K562 (cell line): ENCODE measurements at regions not wholly inside any gene's neighbourhood (a gene's known extent, or its start where the extent isn't known, plus 50 kb on each side); places are given as distances from the start of the nearest gene placed in this dataset.

Source experiments
- ATAC-seq: fragments of 200-7000 bp; cut with Tn5 transposase; 3 replicates; pipeline ENCODE4 v1.9.1; 2020; ENCODE audit warnings: moderate library complexity
- BruUV-seq: library from RNA; stranded (reverse); fragments of 400-500 nt; replicated peaks from 2 replicates; lab custom pipeline; 2021; lab: Mats Ljungman, UMichigan
- CTCF ChIA-PET: fragments of 300-600 bp; formaldehyde crosslinking; extraction: SDS; loops from one replicate; lab custom pipeline; 2021; ENCODE audit warnings: low intra/inter-chr PET ratio; lab: Yijun Ruan, JAX
- POLR2A ChIA-PET: fragments of 300-600, 350-650 bp; sonication (Branson Sonifier 250); formaldehyde crosslinking; extraction: SDS; loops from one replicate; lab custom pipeline; 2021; ENCODE audit warnings: antibody characterized with exemption, inconsistent platforms; lab: Yijun Ruan, JAX
- DNase-seq, 4 experiments: peaks; one replicate each; pipeline versions ENCODE4 v3.0.0 to v3.0.0-alpha.2; 2011 to 2018; ENCODE audit warnings: low spot score in 3 of 4, mixed read lengths in 3 of 4; ENCODE audit errors: extremely low read depth in 1 of 4
- FAIRE-seq: peaks from 2 replicates; lab custom pipeline; 2011; peaks lifted over from hg19 to GRCh38; lab: Jason Lieb, UNC
- H2AFZ ChIP-seq: 2 replicates; pipeline ENCODE4 v1.6.0; 2011; ENCODE audit warnings: low read depth, low read length, control low read depth, inconsistent platforms
- H3K27ac ChIP-seq: fragments of 200-600 bp; 3 replicates; pipeline ENCODE4 v1.8.0; 2011; ENCODE audit warnings: low read depth, mild to moderate bottlenecking, control low read depth, inconsistent platforms, low read length, moderate library complexity, mixed read lengths; ENCODE audit errors: extremely low read depth
- H3K27me3 ChIP-seq, 2 experiments: fragments of 300-600 bp in 1 of 2; 2 replicates in 1 of 2; 3 replicates in 1 of 2; pipeline versions ENCODE4 v1.6.0 to v1.8.0; 2011; ENCODE audit warnings: inconsistent platforms in 2 of 2, low read length in 2 of 2, mild to moderate bottlenecking in 1 of 2, mixed read lengths in 1 of 2, moderate library complexity in 1 of 2; ENCODE audit not compliant: control insufficient read depth in 2 of 2, insufficient read depth in 2 of 2
- H3K36me3 ChIP-seq: fragments of 300-600 bp; 3 replicates; pipeline ENCODE4 v1.8.0; 2011; ENCODE audit warnings: mild to moderate bottlenecking, low read length, inconsistent platforms; ENCODE audit not compliant: control insufficient read depth, insufficient read depth
- H3K4me1 ChIP-seq, 2 experiments: fragments of 200-600 bp in 1 of 2; replicated peaks in 1 of 2; 2 replicates in 1 of 2; 3 replicates in 1 of 2; pipeline versions ENCODE4 v1.5.1 to v1.8.0; 2011; ENCODE audit warnings: inconsistent platforms in 2 of 2, low read length in 2 of 2, mild to moderate bottlenecking in 1 of 2, mixed read lengths in 1 of 2, moderate library complexity in 1 of 2; ENCODE audit not compliant: control insufficient read depth in 2 of 2, insufficient read depth in 2 of 2
- H3K4me2 ChIP-seq: 2 replicates; pipeline ENCODE4 v1.6.1; 2011; ENCODE audit warnings: low read length, control low read depth, inconsistent platforms, mixed read lengths; ENCODE audit not compliant: insufficient read depth
- H3K4me3 ChIP-seq: fragments of 200-600 bp; sonication (generic), shearing (Covaris generic); 2 replicates; pipeline ENCODE4 v1.5.1; 2016; ENCODE audit warnings: control low read depth, inconsistent platforms
- H3K79me2 ChIP-seq: fragments of 200-600 bp; 3 replicates; pipeline ENCODE4 v1.8.0; 2011; ENCODE audit warnings: low read length, inconsistent platforms; ENCODE audit not compliant: control insufficient read depth, insufficient read depth
- H3K9ac ChIP-seq, 2 experiments: 2 replicates each; pipeline versions ENCODE4 v1.6.0 to v1.6.1; 2011; ENCODE audit warnings: low read depth in 2 of 2, low read length in 2 of 2, control low read depth in 1 of 2, inconsistent platforms in 1 of 2, mild to moderate bottlenecking in 1 of 2, mixed read lengths in 1 of 2; ENCODE audit not compliant: insufficient read depth in 1 of 2
- H3K9me1 ChIP-seq: one replicate; pipeline ENCODE4 v1.6.0; 2011; ENCODE audit warnings: inconsistent platforms, mild to moderate bottlenecking, low read length, moderate library complexity; ENCODE audit not compliant: control insufficient read depth, insufficient read depth
- H3K9me3 ChIP-seq: replicated peaks from 2 replicates; pipeline ENCODE4 v1.5.1; 2011; ENCODE audit warnings: low read depth, low read length, inconsistent platforms; ENCODE audit not compliant: control insufficient read depth, insufficient read depth
- H4K20me1 ChIP-seq: replicated peaks from 2 replicates; pipeline ENCODE4 v1.6.1; 2011; ENCODE audit warnings: low read length, inconsistent platforms, mixed read lengths; ENCODE audit not compliant: control insufficient read depth, insufficient read depth
- CREM ChIP-seq: IDR thresholded peaks from 2 replicates; pipeline ENCODE4 v1.6.1; 2014; ENCODE audit warnings: antibody characterized with exemption, low read depth
- DNMT1 ChIP-seq: fragments of 450-650 bp; IDR thresholded peaks from 2 replicates; pipeline ENCODE4 v1.6.1; 2016; ENCODE audit warnings: antibody characterized with exemption, mild to moderate bottlenecking
- ETV5 ChIP-seq: sonication (generic); formaldehyde crosslinking; IDR thresholded peaks from 2 replicates; pipeline ENCODE4 v1.4.0; 2020; ENCODE audit warnings: low read depth, mild to moderate bottlenecking, missing genetic modification reagents
- HINFP ChIP-seq: fragments of 450-650 bp; conservative IDR thresholded peaks from 2 replicates; pipeline ENCODE4 v1.6.1; 2016; ENCODE audit warnings: missing genetic modification characterization, low read depth, mild to moderate bottlenecking, control low read depth, missing compliant biosample characterization
- ILF3 ChIP-seq: fragments of 450-650 bp; IDR thresholded peaks from 2 replicates; pipeline ENCODE4 v1.6.1; 2018; ENCODE audit warnings: antibody characterized with exemption, mild to moderate bottlenecking, moderate library complexity, borderline replicate concordance
- RUNX1 ChIP-seq: sonication (generic); IDR thresholded peaks from 2 replicates; pipeline ENCODE4 v1.6.1; 2016; ENCODE audit warnings: antibody characterized with exemption, low read depth
- SIN3B ChIP-seq: fragments of 450-650 bp; IDR thresholded peaks from 2 replicates; pipeline ENCODE4 v1.6.1; 2017; ENCODE audit warnings: low read depth, mild to moderate bottlenecking, moderate library complexity
- ZBTB5 ChIP-seq: fragments of 450-650 bp; IDR thresholded peaks from 2 replicates; pipeline ENCODE4 v1.6.1; 2017; ENCODE audit warnings: antibody characterized with exemption
- ZKSCAN1 ChIP-seq: fragments of 150-350 bp; IDR thresholded peaks from 2 replicates; pipeline ENCODE4 v1.6.1; 2016; ENCODE audit warnings: low read depth, low read length
- ZNF232 ChIP-seq: sonication (generic); formaldehyde crosslinking; IDR thresholded peaks from 2 replicates; pipeline ENCODE4 v1.8.0; 2022; ENCODE audit warnings: mild to moderate bottlenecking, missing genetic modification reagents
- ZNF444 ChIP-seq: fragments of 250-450 bp; sonication (Bioruptor Pico); IDR thresholded peaks from 2 replicates; pipeline ENCODE4 v1.4.0; 2020; ENCODE audit warnings: mild to moderate bottlenecking, moderate library complexity
- ZNF512 ChIP-seq: IDR thresholded peaks from 2 replicates; pipeline ENCODE4 v1.6.1; 2016; ENCODE audit warnings: missing genetic modification characterization, missing compliant biosample characterization
- ZNF766 ChIP-seq: fragments of 200-800 bp; sonication (Bioruptor generic); conservative IDR thresholded peaks from 2 replicates; pipeline ENCODE4 v1.6.1; 2016; ENCODE audit warnings: missing genetic modification characterization, missing compliant biosample characterization
- WGBS: fragments of 100-300 bp; shearing (Covaris generic); methylation state at CpG from one replicate; pipeline ENCODE4 v1.1.6; 2016; ENCODE audit warnings: low coverage, mixed read lengths; ENCODE audit not compliant: insufficient coverage; ENCODE audit errors: missing lambda C conversion rate; 5-methylcytosine and 5-hydroxymethylcytosine counted together
- in situ Hi-C: fragments of 300-500 bp; cut with MboI; formaldehyde crosslinking; loops from 4 replicates; pipeline ENCODE4 v1.15.0; 2018; ENCODE audit warnings: inconsistent platforms, mixed read lengths
- intact Hi-C: fragments of 100-400 bp; cut with micrococcal nuclease; formaldehyde crosslinking; loops from 2 replicates; pipeline ENCODE4 v1.14.2; 2022

- no peaks in the 10 kb centered on the region for H3K79me2 ChIP-seq
- no peak overlapping the region for H3K9ac ChIP-seq
- no peaks in the 10 kb centered on the region for H3K36me3 ChIP-seq
- CTCF ChIA-PET, result no interaction called here
- no peak for DNase-seq
- no peak for ATAC-seq
- no peaks in the 10 kb centered on the region for H3K4me1 ChIP-seq
- H3K9me3 ChIP-seq, result no peaks in the 10 kb centered on the region
- in situ Hi-C loops, result no loop called here
- H3K4me2 ChIP-seq, result no peak overlapping the region
- no peak overlapping the region for H3K27ac ChIP-seq
- POLR2A ChIA-PET, result interaction anchor here (0.5 to 0.6 kb wide), 2 partner anchors 216 to 1969 kb away, joined by 3 read pairs; no protein-coding TSS in a partner anchor
- no peak overlapping the region for H3K4me3 ChIP-seq
- intact Hi-C loops, result no loop called here
- no TSS peak for BruUV-seq
- no peak overlapping the region for H2AFZ ChIP-seq
- no peaks in the 10 kb centered on the region for H4K20me1 ChIP-seq
- H3K27me3 ChIP-seq, result no peaks in the 10 kb centered on the region
- FAIRE-seq, result no peak
- no peak for TF ChIP-seq ZBTB5
- peak; percentile 86 for TF ChIP-seq ZNF766 (CRISPR knock-in tag)
- H3K9me1 ChIP-seq, result no peaks in the 10 kb centered on the region
- 1% methylated on average over 5 of the region's 5 CpGs for WGBS
Observed at GRCh38 chr16:49140618-49141017, 141.0 kb downstream of the CBLN1 start.

- H3K9me3 ChIP-seq, result no peaks in the 10 kb centered on the region
- no peak overlapping the region for H3K27ac ChIP-seq
- H3K79me2 ChIP-seq, result no peaks in the 10 kb centered on the region
- no peak for ATAC-seq
- no peak overlapping the region for H3K4me2 ChIP-seq
- intact Hi-C loops (no loop called here), in situ Hi-C loops (no loop called here)
- H4K20me1 ChIP-seq, result no peaks in the 10 kb centered on the region
- no peaks in the 10 kb centered on the region for H3K27me3 ChIP-seq
- FAIRE-seq, result no peak
- whole genome bisulfite sequencing, result 0% methylated on average over 2 of the region's 2 CpGs
- no peak for DNase-seq
- H3K4me1 ChIP-seq, result no peaks in the 10 kb centered on the region
- ChIA-PET CTCF (no interaction called here), POLR2A (interaction anchor here (1.0 kb wide), 1 partner anchor 9 kb away, joined by 4 read pairs; no protein-coding TSS in a partner anchor)
- no peak overlapping the region for H2AFZ ChIP-seq
- BruUV-seq, result no TSS peak
- no peaks in the 10 kb centered on the region for H3K9me1 ChIP-seq
- no peak overlapping the region for H3K9ac ChIP-seq
- no peak overlapping the region for H3K4me3 ChIP-seq
- H3K36me3 ChIP-seq, result no peaks in the 10 kb centered on the region
- no peak for TF ChIP-seq CREM
- no peak for TF ChIP-seq DNMT1
- no peak for TF ChIP-seq ZNF232 (CRISPR knock-in tag)
- TF ChIP-seq ETV5 (CRISPR knock-in tag), result no peak
- TF ChIP-seq RUNX1, result no peak
- no peak for TF ChIP-seq ZNF512 (tag)
- TF ChIP-seq HINFP, result no peak
- TF ChIP-seq ZKSCAN1, result no peak
- TF ChIP-seq ILF3, result no peak
- TF ChIP-seq ZNF444 (CRISPR knock-in tag), result no peak
- TF ChIP-seq SIN3B, result no peak
Observed at GRCh38 chr16:49130397-49130796, 151.2 kb downstream of the CBLN1 start.
